C4-2B (cell line): ENCODE measurements at regions not wholly inside any gene's neighbourhood (a gene's known extent, or its start where the extent isn't known, plus 50 kb on each side); places are given as distances from the start of the nearest gene placed in this dataset.

Experiments used
- CTCF ChIP-seq: fragments of 450-650 bp; conservative IDR thresholded peaks from 2 replicates; pipeline ENCODE4 v1.5.1; 2017; ENCODE audit warnings: mild to moderate bottlenecking
- ZFX ChIP-seq: fragments of 450-650 bp; IDR thresholded peaks from 2 replicates; pipeline ENCODE4 v1.6.1; 2017

GRCh38 chr2:16115881-16116830 is 175.8 kb downstream of the MYCN start:
- no peak for TF ChIP-seq CTCF
- TF ChIP-seq ZFX: no peak
